ENCODE measurements at regions not wholly inside any gene's neighbourhood (a gene's known extent, or its start where the extent isn't known, plus 50 kb on each side); places are given as distances from the start of the nearest gene placed in this dataset.

GRCh38 chr10:59595593-59595992, 114.1 kb downstream of the SLC16A9 start:
- DNase-seq: no peak

- DNase-seq: no peak
Observed at GRCh38 chr10:59593768-59594167, 115.9 kb downstream of the SLC16A9 start.

- DNase-seq: peak; percentile 35
Observed at GRCh38 chr10:59589796-59590195, 119.9 kb downstream of the SLC16A9 start.

- no peak for DNase-seq
Observed at GRCh38 chr10:59588791-59589190, 120.9 kb downstream of the SLC16A9 start.

- DNase-seq: no peak
Observed at GRCh38 chr10:59587756-59588140, 121.9 kb downstream of the SLC16A9 start.

- DNase-seq: no peak
Observed at GRCh38 chr10:59587083-59587755, 122.4 kb downstream of the SLC16A9 start.

GRCh38 chr10:59586407-59586891, 123.2 kb downstream of the SLC16A9 start:
- DNase-seq: no peak

- DNase-seq: no peak
Observed at GRCh38 chr10:59585046-59585700, 124.5 kb downstream of the SLC16A9 start.

- peak; percentile 32 for DNase-seq
Observed at GRCh38 chr10:59582780-59583179, 126.9 kb downstream of the SLC16A9 start.

- DNase-seq: no peak
Observed at GRCh38 chr10:59582058-59582457, 127.6 kb downstream of the SLC16A9 start.

GRCh38 chr10:59580026-59580863, 129.4 kb downstream of the SLC16A9 start:
- DNase-seq: peak; percentile 85

GRCh38 chr10:59578741-59579140, 130.9 kb downstream of the SLC16A9 start:
- DNase-seq: no peak

- no peak for DNase-seq
Observed at GRCh38 chr10:59577984-59578383, 131.7 kb downstream of the SLC16A9 start.

- no peak for DNase-seq
Observed at GRCh38 chr10:59575269-59575668, 134.4 kb downstream of the SLC16A9 start.

- DNase-seq: peak; percentile 38
Observed at GRCh38 chr10:59563531-59563930, 146.1 kb downstream of the SLC16A9 start.

- DNase-seq: no peak
Observed at GRCh38 chr10:59562126-59562525, 147.5 kb downstream of the SLC16A9 start.

- no peak for DNase-seq
Observed at GRCh38 chr10:59561477-59562121, 148.1 kb downstream of the SLC16A9 start.

GRCh38 chr10:59560990-59561389, 148.7 kb downstream of the SLC16A9 start:
- DNase-seq: no peak

GRCh38 chr10:59560161-59560560, 149.5 kb downstream of the SLC16A9 start:
- DNase-seq: no peak

- DNase-seq: no peak
Observed at GRCh38 chr10:59558066-59558465, 151.6 kb downstream of the SLC16A9 start.

GRCh38 chr10:59557642-59558041, 152.0 kb downstream of the SLC16A9 start:
- peak; percentile 44 for DNase-seq

GRCh38 chr10:59557052-59557451, 152.6 kb downstream of the SLC16A9 start:
- DNase-seq: peak; percentile 93

Measured in eye (tissue), 1 donor.